ENCODE measurements at regions not wholly inside any gene's neighbourhood (a gene's known extent, or its start where the extent isn't known, plus 50 kb on each side); places are given as distances from the start of the nearest gene placed in this dataset.

- TF ChIP-seq CTCF (IDR thresholded peaks at IDR 0.05) (no peak), POLR2A (IDR thresholded peaks at IDR 0.05) (no peak)
Observed at GRCh38 chr1:209040351-209040750, 543.2 kb upstream of the CAMK1G start.
